ENCODE measurements at regions not wholly inside any gene's neighbourhood (a gene's known extent, or its start where the extent isn't known, plus 50 kb on each side); places are given as distances from the start of the nearest gene placed in this dataset.

DNA sequence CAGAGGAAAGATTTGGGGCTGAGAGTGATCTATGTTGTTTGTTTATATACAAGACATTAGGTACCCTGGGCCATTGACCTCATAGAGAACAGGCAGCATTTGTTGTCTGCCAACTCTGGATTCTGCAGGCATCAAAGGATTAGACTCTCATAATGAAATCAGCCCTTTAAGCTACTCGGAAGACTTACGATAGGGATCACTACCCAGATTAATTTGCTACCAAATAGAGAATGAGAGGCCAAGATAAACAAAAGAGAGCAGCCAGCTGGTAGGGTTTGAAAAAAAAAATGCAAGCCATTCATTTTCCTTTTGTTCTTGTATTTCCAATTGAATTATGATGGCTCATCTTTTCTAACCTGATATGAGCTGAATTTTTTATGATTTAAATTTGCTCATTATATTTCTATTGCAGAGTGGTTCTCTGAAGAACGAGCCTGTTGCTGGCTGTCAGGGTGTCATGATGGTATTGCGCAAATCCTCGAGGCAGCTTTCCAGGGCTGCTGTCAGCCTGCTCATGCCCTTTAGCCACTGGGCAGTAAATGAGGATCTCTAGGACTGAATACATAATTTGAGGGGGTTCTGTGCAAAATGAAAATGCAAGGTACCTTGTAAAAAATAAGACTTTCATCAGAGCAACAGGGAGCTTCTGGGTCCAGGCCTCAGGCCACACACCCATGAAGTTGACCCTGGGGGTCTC lies 116.4 kb upstream of the KCNJ15 start:
- DNase-seq (ENCODE audit: low read depth in 1 of 2, low spot score in 1 of 2): peak; percentile 17 to 92
- ChIA-PET CTCF (interaction anchor here (0.6 to 1.6 kb wide), 6 partner anchors 14 to 224 kb away, joined by 3 to 10 read pairs (median 4); partner anchors contain the start of gene KCNJ6), POLR2A (interaction anchor here (0.5 to 1.9 kb wide), 5 partner anchors 119 to 576 kb away, joined by 3 to 13 read pairs (median 5); no protein-coding TSS in a partner anchor)
- peak; percentile 88 to 92 for ATAC-seq
- H3K27ac ChIP-seq: peak overlapping the region; percentile 93 to 99
- no peak overlapping the region for H3K4me3 ChIP-seq
- no peak for FAIRE-seq
- WGBS (ENCODE audit: missing lambda C conversion rate): 15% methylated on average over 5 of the region's 5 CpGs
- TF ChIP-seq HOXB13 (CRISPR knock-in tag; IDR thresholded peaks at IDR 0.05; ENCODE audit: low read depth) (no peak), RFX5 (IDR thresholded peaks at IDR 0.05) (no peak), JUN (IDR thresholded peaks at IDR 0.05) (no peak), MAFK (IDR thresholded peaks at IDR 0.05; ENCODE audit: partially characterized antibody) (peak; percentile 81), CEBPB (IDR thresholded peaks at IDR 0.05) (peak; percentile 86 to 97)
- TF ChIP-seq, protein P1, sequence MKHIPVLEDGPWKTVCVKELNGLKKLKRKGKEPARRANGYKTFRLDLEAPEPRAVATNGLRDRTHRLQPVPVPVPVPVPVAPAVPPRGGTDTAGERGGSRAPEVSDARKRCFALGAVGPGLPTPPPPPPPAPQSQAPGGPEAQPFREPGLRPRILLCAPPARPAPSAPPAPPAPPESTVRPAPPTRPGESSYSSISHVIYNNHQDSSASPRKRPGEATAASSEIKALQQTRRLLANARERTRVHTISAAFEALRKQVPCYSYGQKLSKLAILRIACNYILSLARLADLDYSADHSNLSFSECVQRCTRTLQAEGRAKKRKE (CRISPR knock-in tag; IDR thresholded peaks at IDR 0.05; ENCODE audit: low read depth): 0 out of 2 replicates have a peak, but pooled peaks have one; percentile 40
- H3K4me1 ChIP-seq: peaks cover 56% of the 10 kb centered on the region
- peak overlapping the region; percentile 81 for H3K4me2 ChIP-seq
- H3K9me3 ChIP-seq: peaks cover 45% of the 10 kb centered on the region

DNA sequence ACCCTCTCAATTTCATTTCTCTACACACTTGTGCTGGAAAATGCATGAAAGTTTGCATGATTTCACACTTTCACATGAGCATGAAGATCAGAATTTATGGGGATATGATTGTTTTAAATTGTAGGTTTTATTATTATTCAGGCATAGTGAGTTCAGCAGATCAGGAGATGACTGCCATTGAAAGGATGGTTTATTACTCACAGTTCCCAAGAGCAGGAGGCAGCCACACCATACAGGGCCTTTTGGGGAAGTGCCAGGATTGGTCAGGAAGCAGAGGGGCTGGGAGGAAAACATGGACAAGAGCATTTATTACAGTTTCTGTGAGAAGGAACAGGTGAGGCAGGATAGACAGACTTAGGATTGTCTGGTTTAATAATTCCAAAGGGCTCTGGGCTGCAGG lies 114.6 kb upstream of the KCNJ15 start:
- ATAC-seq (no peak), DNase-seq (ENCODE audit: low read depth in 1 of 2, low spot score in 1 of 2) (no peak), FAIRE-seq (no peak)
- POLR2A ChIA-PET: no interaction called here
- H3K9me3 ChIP-seq: peaks cover 43% of the 10 kb centered on the region
- CTCF ChIA-PET: no interaction called here
- no peak overlapping the region for H3K4me3 ChIP-seq
- peaks cover 41% of the 10 kb centered on the region for H3K4me1 ChIP-seq
- TF ChIP-seq RARB (CRISPR knock-in tag; IDR thresholded peaks at IDR 0.05): no peak
- TF ChIP-seq POLR2A (IDR thresholded peaks at IDR 0.05; ENCODE audit: low read length): no peak
- no peak for TF ChIP-seq FOSB (CRISPR knock-in tag; IDR thresholded peaks at IDR 0.05)
- TF ChIP-seq CHD2 (IDR thresholded peaks at IDR 0.05; ENCODE audit: low read length, partially characterized antibody): no peak
- TF ChIP-seq SMC3 (IDR thresholded peaks at IDR 0.05): no peak
- no peak for TF ChIP-seq RCOR1 (IDR thresholded peaks at IDR 0.05; ENCODE audit: low read depth, low read length)
- no peak for TF ChIP-seq TP53 (CRISPR knock-in tag; IDR thresholded peaks at IDR 0.05)
- TF ChIP-seq, protein P2, sequence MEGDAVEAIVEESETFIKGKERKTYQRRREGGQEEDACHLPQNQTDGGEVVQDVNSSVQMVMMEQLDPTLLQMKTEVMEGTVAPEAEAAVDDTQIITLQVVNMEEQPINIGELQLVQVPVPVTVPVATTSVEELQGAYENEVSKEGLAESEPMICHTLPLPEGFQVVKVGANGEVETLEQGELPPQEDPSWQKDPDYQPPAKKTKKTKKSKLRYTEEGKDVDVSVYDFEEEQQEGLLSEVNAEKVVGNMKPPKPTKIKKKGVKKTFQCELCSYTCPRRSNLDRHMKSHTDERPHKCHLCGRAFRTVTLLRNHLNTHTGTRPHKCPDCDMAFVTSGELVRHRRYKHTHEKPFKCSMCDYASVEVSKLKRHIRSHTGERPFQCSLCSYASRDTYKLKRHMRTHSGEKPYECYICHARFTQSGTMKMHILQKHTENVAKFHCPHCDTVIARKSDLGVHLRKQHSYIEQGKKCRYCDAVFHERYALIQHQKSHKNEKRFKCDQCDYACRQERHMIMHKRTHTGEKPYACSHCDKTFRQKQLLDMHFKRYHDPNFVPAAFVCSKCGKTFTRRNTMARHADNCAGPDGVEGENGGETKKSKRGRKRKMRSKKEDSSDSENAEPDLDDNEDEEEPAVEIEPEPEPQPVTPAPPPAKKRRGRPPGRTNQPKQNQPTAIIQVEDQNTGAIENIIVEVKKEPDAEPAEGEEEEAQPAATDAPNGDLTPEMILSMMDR (IDR thresholded peaks at IDR 0.05): no peak
- TF ChIP-seq NFE2L2 (conservative IDR thresholded peaks at IDR 0.05; ENCODE audit: low read length): no peak
- TF ChIP-seq PHF8 (IDR thresholded peaks at IDR 0.05; ENCODE audit: borderline replicate concordance, low read depth): no peak
- TF ChIP-seq ZC3H11A (IDR thresholded peaks at IDR 0.05): no peak
- TF ChIP-seq EHF (CRISPR knock-in tag; IDR thresholded peaks at IDR 0.05): no peak
- TF ChIP-seq, protein P3, sequence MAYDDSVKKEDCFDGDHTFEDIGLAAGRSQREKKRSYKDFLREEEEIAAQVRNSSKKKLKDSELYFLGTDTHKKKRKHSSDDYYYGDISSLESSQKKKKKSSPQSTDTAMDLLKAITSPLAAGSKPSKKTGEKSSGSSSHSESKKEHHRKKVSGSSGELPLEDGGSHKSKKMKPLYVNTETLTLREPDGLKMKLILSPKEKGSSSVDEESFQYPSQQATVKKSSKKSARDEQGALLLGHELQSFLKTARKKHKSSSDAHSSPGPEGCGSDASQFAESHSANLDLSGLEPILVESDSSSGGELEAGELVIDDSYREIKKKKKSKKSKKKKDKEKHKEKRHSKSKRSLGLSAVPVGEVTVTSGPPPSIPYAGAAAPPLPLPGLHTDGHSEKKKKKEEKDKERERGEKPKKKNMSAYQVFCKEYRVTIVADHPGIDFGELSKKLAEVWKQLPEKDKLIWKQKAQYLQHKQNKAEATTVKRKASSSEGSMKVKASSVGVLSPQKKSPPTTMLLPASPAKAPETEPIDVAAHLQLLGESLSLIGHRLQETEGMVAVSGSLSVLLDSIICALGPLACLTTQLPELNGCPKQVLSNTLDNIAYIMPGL (CRISPR knock-in tag; IDR thresholded peaks at IDR 0.05; ENCODE audit: borderline replicate concordance): no peak
- TF ChIP-seq MYC (IDR thresholded peaks at IDR 0.05; ENCODE audit: borderline replicate concordance, low read length): no peak
- no peak for TF ChIP-seq EHMT2 (IDR thresholded peaks at IDR 0.05; ENCODE audit: low read depth)
- TF ChIP-seq FOSL2 (IDR thresholded peaks at IDR 0.05): no peak
- TF ChIP-seq FOSL2 (CRISPR knock-in tag; IDR thresholded peaks at IDR 0.05): no peak
- TF ChIP-seq, protein P4, sequence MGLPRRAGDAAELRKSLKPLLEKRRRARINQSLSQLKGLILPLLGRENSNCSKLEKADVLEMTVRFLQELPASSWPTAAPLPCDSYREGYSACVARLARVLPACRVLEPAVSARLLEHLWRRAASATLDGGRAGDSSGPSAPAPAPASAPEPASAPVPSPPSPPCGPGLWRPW (IDR thresholded peaks at IDR 0.05): no peak
- no peak for TF ChIP-seq RNF2 (IDR thresholded peaks at IDR 0.05; ENCODE audit: borderline replicate concordance, low read depth)
- H3K27ac ChIP-seq: peak overlapping the region; percentile 93 to 99
- H3K4me2 ChIP-seq: no peak overlapping the region

Measured in A549 (cell line).